Panc1 (cell line): ENCODE measurements at regions not wholly inside any gene's neighbourhood (a gene's known extent, or its start where the extent isn't known, plus 50 kb on each side); places are given as distances from the start of the nearest gene placed in this dataset.

Experiments
- ATAC-seq: fragments of 200-7000 bp; cut with Tn5 transposase; 2 replicates; pipeline ENCODE4 v1.9.1; 2020; ENCODE audit warnings: mild to moderate bottlenecking, moderate library complexity
- BruUV-seq: library from RNA; stranded (reverse); fragments of 400-500 nt; replicated peaks from 2 replicates; lab custom pipeline; 2021; lab: Mats Ljungman, UMichigan
- CTCF ChIA-PET: fragments of 300-600 bp; sonication (Branson Sonifier 250); formaldehyde crosslinking; loops from one replicate; lab custom pipeline; 2022; ENCODE audit warnings: antibody characterized with exemption; lab: Charles Lee
- POLR2A ChIA-PET: fragments of 300-600 bp; sonication (Branson Sonifier 250); formaldehyde crosslinking; loops from one replicate; lab custom pipeline; 2022; ENCODE audit warnings: antibody characterized with exemption; lab: Charles Lee
- DNase-seq: peaks from one replicate; pipeline ENCODE4 v3.0.0-alpha.2; 2010; ENCODE audit warnings: low read depth, low spot score
- H3K27ac ChIP-seq: 2 replicates; pipeline ENCODE4 v1.5.1; 2011; ENCODE audit warnings: mild to moderate bottlenecking, low read length, inconsistent platforms
- H3K27me3 ChIP-seq: fragments of 200-500 bp; sonication (Bioruptor generic); 2 replicates; pipeline ENCODE4 v1.6.0; 2014; ENCODE audit warnings: low read length, inconsistent platforms; ENCODE audit not compliant: control insufficient read depth, insufficient read depth
- H3K36me3 ChIP-seq: fragments of 200-500 bp; sonication (Bioruptor generic); 2 replicates; pipeline ENCODE4 v1.5.1; 2014; ENCODE audit warnings: inconsistent platforms, mild to moderate bottlenecking, low read length, moderate library complexity; ENCODE audit not compliant: control insufficient read depth, insufficient read depth
- H3K4me1 ChIP-seq: 2 replicates; pipeline ENCODE4 v1.5.1; 2011; ENCODE audit warnings: inconsistent platforms, mild to moderate bottlenecking, low read length, moderate library complexity; ENCODE audit not compliant: control insufficient read depth, insufficient read depth
- H3K4me3 ChIP-seq, 2 experiments: 2 replicates each; pipeline ENCODE4 v1.5.1; 2011 to 2012; ENCODE audit warnings: low read depth in 2 of 2, low read length in 2 of 2, mild to moderate bottlenecking in 2 of 2, inconsistent platforms in 1 of 2, moderate library complexity in 1 of 2
- H3K9me3 ChIP-seq: fragments of 200-500 bp; sonication (Bioruptor generic); 2 replicates; pipeline ENCODE4 v1.5.1; 2014; ENCODE audit warnings: low read depth, mild to moderate bottlenecking, inconsistent platforms, low read length, moderate library complexity; ENCODE audit not compliant: control insufficient read depth, insufficient read depth
- CTCF ChIP-seq: fragments of 450-650 bp; IDR thresholded peaks from 2 replicates; pipeline ENCODE4 v1.5.1; 2017; ENCODE audit warnings: mild to moderate bottlenecking
- POLR2AphosphoS5 ChIP-seq: IDR thresholded peaks from 2 replicates; pipeline ENCODE4 v1.6.1; 2012; ENCODE audit warnings: mild to moderate bottlenecking, low read depth, low read length, moderate library complexity
- REST ChIP-seq, 2 experiments: IDR thresholded peaks; 2 replicates each; pipeline ENCODE4 v1.6.1; 2011 to 2012; ENCODE audit warnings: low read depth in 2 of 2, control low read depth in 1 of 2, low read length in 1 of 2, mild to moderate bottlenecking in 1 of 2, moderate library complexity in 1 of 2; ENCODE audit not compliant: insufficient read depth in 1 of 2
- SIN3A ChIP-seq: IDR thresholded peaks from 2 replicates; pipeline ENCODE4 v1.6.1; 2012; ENCODE audit warnings: low read depth, mild to moderate bottlenecking, low read length, moderate library complexity, borderline replicate concordance; ENCODE audit not compliant: insufficient read depth
- TCF7L2 ChIP-seq: IDR thresholded peaks from 2 replicates; pipeline ENCODE4 v1.6.1; 2011; ENCODE audit warnings: mild to moderate bottlenecking, low read depth, low read length, inconsistent platforms
- in situ Hi-C: cut with HindIII; loops from 2 replicates; pipeline ENCODE4 v1.10.0; 2016; ENCODE audit warnings: low sequenced_read_pairs, low pct_unique_long_range_greater_than_20kb
- intact Hi-C: fragments of 100-400 bp; cut with micrococcal nuclease; formaldehyde crosslinking; loops from one replicate; pipeline ENCODE4 v1.10.0; 2022; ENCODE audit not compliant: unreplicated experiment

GRCh38 chr1:219387211-219387610 lies 213.5 kb downstream of the LYPLAL1 start:
- H3K27ac ChIP-seq = no peak overlapping the region
- no peaks in the 10 kb centered on the region; the same call in 1 of the 2 replicates for H3K4me1 ChIP-seq
- CTCF ChIA-PET = no interaction called here
- no TSS peak for BruUV-seq
- H3K27me3 ChIP-seq = no peaks in the 10 kb centered on the region
- in situ Hi-C loops (no loop called here), intact Hi-C loops (loop anchor here (5.0 kb wide), 1 partner anchor 185 kb away; no protein-coding TSS in a partner anchor)
- no peak for ATAC-seq
- DNase-seq = no peak
- POLR2A ChIA-PET = no interaction called here
- H3K36me3 ChIP-seq = no peaks in the 10 kb centered on the region
- TF ChIP-seq SIN3A (no peak), REST (IDR thresholded peaks at IDR 0.05; ENCODE audit: insufficient read depth in 1 of 2, low read depth in 2 of 2, low read length in 1 of 2) (no peak), POLR2AphosphoS5 (no peak), TCF7L2 (no peak), CTCF (no peak)
- H3K4me3 ChIP-seq = no peak overlapping the region
- no peaks in the 10 kb centered on the region for H3K9me3 ChIP-seq

GRCh38 chr1:219385787-219386427 lies 212.2 kb downstream of the LYPLAL1 start:
- ChIA-PET CTCF (interaction anchor here (0.6 kb wide), 3 partner anchors 182 to 923 kb away, joined by 6 to 8 read pairs (median 6); no protein-coding TSS in a partner anchor), POLR2A (interaction anchor here (0.6 kb wide), 1 partner anchor 137 kb away, joined by 3 read pairs; no protein-coding TSS in a partner anchor)
- TF ChIP-seq CTCF (peak; percentile 87), TCF7L2 (no peak)
- DNase-seq (peak; percentile 68), ATAC-seq (peak; percentile 88)
- no peaks in the 10 kb centered on the region for H3K36me3 ChIP-seq
- no peak overlapping the region for H3K4me3 ChIP-seq
- intact Hi-C loops = loop anchor here (5.0 kb wide), 1 partner anchor 184 kb away; no protein-coding TSS in a partner anchor
- no peaks in the 10 kb centered on the region for H3K9me3 ChIP-seq
- H3K4me1 ChIP-seq = no peaks in the 10 kb centered on the region; the same call in 1 of the 2 replicates
- no TSS peak for BruUV-seq
- no peak overlapping the region for H3K27ac ChIP-seq
- no peaks in the 10 kb centered on the region for H3K27me3 ChIP-seq
- in situ Hi-C loops = no loop called here
